IPS-18a (cell line): ENCODE measurements at regions not wholly inside any gene's neighbourhood (a gene's known extent, or its start where the extent isn't known, plus 50 kb on each side); places are given as distances from the start of the nearest gene placed in this dataset.
"Not testable (repeated sequence)": the region's sequence is repeated elsewhere in the genome, so short reads cannot be mapped to it uniquely, and the experiment has no call there.

Experiments
- H3K27ac ChIP-seq: one replicate; pipeline ENCODE4 v1.5.1; 2013; ENCODE audit warnings: low read length
- H3K27me3 ChIP-seq: one replicate; pipeline ENCODE4 v1.6.1; 2013; ENCODE audit warnings: mild to moderate bottlenecking, low read length; ENCODE audit not compliant: control insufficient read depth, insufficient read depth
- H3K36me3 ChIP-seq: one replicate; pipeline ENCODE4 v1.6.1; 2013; ENCODE audit warnings: low read depth, low read length; ENCODE audit not compliant: control insufficient read depth
- H3K4me1 ChIP-seq: one replicate; pipeline ENCODE4 v1.6.1; 2013; ENCODE audit warnings: low read depth, low read length; ENCODE audit not compliant: control insufficient read depth
- H3K4me3 ChIP-seq: one replicate; pipeline ENCODE4 v1.5.1; 2013; ENCODE audit warnings: low read length
- H3K9ac ChIP-seq: one replicate; pipeline ENCODE4 v1.6.1; 2013; ENCODE audit warnings: mild to moderate bottlenecking, low read length, moderate library complexity
- H3K9me3 ChIP-seq: one replicate; pipeline ENCODE4 v1.6.1; 2013; ENCODE audit warnings: low read depth, low read length; ENCODE audit not compliant: control insufficient read depth

- H3K9ac ChIP-seq, result no peak overlapping the region
Observed at GRCh38 chr7:106354822-106355221, 70.0 kb upstream of the NAMPT start.

DNA sequence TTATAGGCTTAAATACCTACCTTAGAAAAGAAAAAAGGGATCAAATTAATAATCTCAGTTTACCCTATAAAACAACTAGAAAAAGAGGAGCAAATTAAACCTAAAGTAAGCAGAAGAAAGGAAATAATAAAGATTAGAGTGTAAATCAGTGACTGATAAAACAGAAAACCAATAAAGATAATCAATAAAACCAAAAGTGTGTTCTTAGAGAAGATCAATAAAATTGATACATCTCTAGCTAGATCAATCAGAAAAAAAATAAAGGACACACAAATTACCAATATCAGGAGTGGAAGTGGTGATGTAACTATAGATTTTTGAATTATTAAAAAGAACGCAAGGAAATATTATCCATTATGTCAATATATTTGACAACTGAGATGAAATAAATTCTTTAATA, 69.2 kb upstream of the NAMPT start:
- Histone ChIP-seq H3K27ac (no peak overlapping the region), H3K4me3 (no peak overlapping the region), H3K36me3 (no peaks in the 10 kb centered on the region), H3K4me1 (no peaks in the 10 kb centered on the region), H3K9me3 (no peaks in the 10 kb centered on the region), H3K9ac (no peak overlapping the region), H3K27me3 (no peaks in the 10 kb centered on the region)

More at GRCh38 chr7:106354822-106355221, 70.0 kb upstream of the NAMPT start:
- no peaks in the 10 kb centered on the region for H3K36me3 ChIP-seq
- no peaks in the 10 kb centered on the region for H3K9me3 ChIP-seq
- H3K27ac ChIP-seq, result no peak overlapping the region
- H3K4me3 ChIP-seq, result no peak overlapping the region
- no peaks in the 10 kb centered on the region for H3K27me3 ChIP-seq
- no peaks in the 10 kb centered on the region for H3K4me1 ChIP-seq

GRCh38 chr7:106348231-106348630, 63.4 kb upstream of the NAMPT start:
- no peak overlapping the region for H3K9ac ChIP-seq
- H3K9me3 ChIP-seq, result no peaks in the 10 kb centered on the region
- no peak overlapping the region for H3K4me3 ChIP-seq
- H3K27ac ChIP-seq, result no peak overlapping the region
- H3K36me3 ChIP-seq, result no peaks in the 10 kb centered on the region
- H3K27me3 ChIP-seq, result no peaks in the 10 kb centered on the region
- no peaks in the 10 kb centered on the region for H3K4me1 ChIP-seq

DNA sequence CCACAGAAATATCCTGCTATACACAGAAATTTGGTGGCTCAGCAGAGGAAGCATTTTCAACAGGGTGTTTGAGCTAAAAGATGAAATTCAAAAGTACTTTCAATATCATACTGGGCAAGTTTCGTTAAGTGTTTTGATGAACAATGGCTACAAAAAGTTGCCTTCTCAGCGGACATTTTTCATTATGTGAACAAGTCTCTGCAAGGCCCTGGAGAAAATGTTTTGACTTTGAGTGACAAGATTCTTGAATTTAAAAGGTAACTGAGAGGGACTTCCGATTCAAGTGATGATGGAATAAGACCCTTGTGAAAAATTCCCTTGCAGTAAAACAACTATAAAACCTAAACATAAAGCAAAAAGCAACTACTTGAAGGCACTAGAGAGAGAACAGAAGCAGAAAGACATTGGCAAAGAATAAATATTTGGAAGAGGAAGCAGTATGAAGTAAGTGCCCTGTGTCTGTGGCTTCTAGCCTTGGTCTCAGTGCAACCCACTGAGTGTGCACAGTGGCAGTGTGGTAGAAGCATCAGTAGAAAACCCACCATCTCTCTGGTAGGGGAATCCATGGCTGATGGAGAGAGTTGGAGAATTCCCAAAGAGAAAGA, 62.5 kb upstream of the NAMPT start:
- H3K27ac ChIP-seq, result no peak overlapping the region
- H3K9me3 ChIP-seq, result no peaks in the 10 kb centered on the region
- no peak overlapping the region for H3K9ac ChIP-seq
- H3K4me3 ChIP-seq, result no peak overlapping the region
- H3K4me1 ChIP-seq, result no peaks in the 10 kb centered on the region
- no peaks in the 10 kb centered on the region for H3K36me3 ChIP-seq
- H3K27me3 ChIP-seq, result no peaks in the 10 kb centered on the region

- Histone ChIP-seq H3K4me1 (no peaks in the 10 kb centered on the region), H3K4me3 (no peak overlapping the region), H3K36me3 (no peaks in the 10 kb centered on the region), H3K27me3 (no peaks in the 10 kb centered on the region), H3K9ac (no peak overlapping the region), H3K27ac (no peak overlapping the region), H3K9me3 (no peaks in the 10 kb centered on the region)
Observed at GRCh38 chr7:106346678-106347217, 62.0 kb upstream of the NAMPT start.

- no peaks in the 10 kb centered on the region for H3K4me1 ChIP-seq
- no peaks in the 10 kb centered on the region for H3K9me3 ChIP-seq
- H3K4me3 ChIP-seq, result no peak overlapping the region
- no peaks in the 10 kb centered on the region for H3K36me3 ChIP-seq
- no peaks in the 10 kb centered on the region for H3K27me3 ChIP-seq
- no peak overlapping the region for H3K9ac ChIP-seq
- no peak overlapping the region for H3K27ac ChIP-seq
Observed at GRCh38 chr7:106346167-106346677, 61.4 kb upstream of the NAMPT start.

DNA sequence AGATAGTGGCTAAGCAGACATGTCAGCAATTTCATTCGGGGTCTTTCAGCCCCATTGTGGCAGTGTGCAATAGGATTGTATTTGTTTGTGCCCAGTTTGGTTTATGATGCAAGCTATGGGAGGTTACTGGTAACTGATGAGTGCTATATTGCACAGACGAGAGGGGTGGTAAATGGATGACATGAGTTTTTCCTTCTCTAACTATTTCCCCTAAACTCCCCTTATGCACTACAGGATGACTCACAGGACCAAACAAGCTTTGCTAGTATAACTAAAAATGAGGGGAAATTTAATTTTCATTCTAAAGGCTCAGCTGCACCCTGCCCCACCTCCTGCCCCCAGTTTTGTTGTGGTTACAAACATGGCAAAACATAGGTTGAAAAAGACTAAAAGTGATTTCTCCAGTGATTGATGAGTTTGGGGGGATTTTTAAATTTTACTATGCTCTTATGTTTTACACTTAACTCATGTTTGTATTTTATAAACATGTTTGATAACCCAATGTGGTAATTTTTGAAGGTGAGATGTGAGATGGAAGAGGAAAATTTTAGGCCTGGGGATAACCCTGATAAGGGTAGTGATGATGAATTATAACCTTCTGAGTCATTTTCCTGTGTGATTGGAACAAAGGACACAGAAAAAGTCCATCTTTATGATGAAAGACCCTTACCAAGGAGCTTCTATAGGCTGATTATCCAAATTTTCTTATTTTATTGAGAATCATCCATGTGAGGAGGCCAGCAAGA, 60.8 kb upstream of the NAMPT start:
- H3K27me3 ChIP-seq, result no peaks in the 10 kb centered on the region
- H3K9ac ChIP-seq, result no peak overlapping the region
- H3K4me1 ChIP-seq, result no peaks in the 10 kb centered on the region
- H3K36me3 ChIP-seq, result no peaks in the 10 kb centered on the region
- H3K9me3 ChIP-seq, result no peaks in the 10 kb centered on the region
- H3K27ac ChIP-seq, result no peak overlapping the region
- H3K4me3 ChIP-seq, result no peak overlapping the region

- no peaks in the 10 kb centered on the region for H3K27me3 ChIP-seq
- H3K4me3 ChIP-seq, result no peak overlapping the region
- H3K27ac ChIP-seq, result no peak overlapping the region
- H3K9me3 ChIP-seq, result no peaks in the 10 kb centered on the region
- no peak overlapping the region for H3K9ac ChIP-seq
- no peaks in the 10 kb centered on the region for H3K36me3 ChIP-seq
- no peaks in the 10 kb centered on the region for H3K4me1 ChIP-seq
Observed at GRCh38 chr7:106344861-106345260, 60.1 kb upstream of the NAMPT start.

GRCh38 chr7:106344211-106344610, 59.4 kb upstream of the NAMPT start:
- Histone ChIP-seq H3K4me1 (no peaks in the 10 kb centered on the region), H3K9me3 (no peaks in the 10 kb centered on the region), H3K4me3 (no peak overlapping the region), H3K36me3 (no peaks in the 10 kb centered on the region), H3K27ac (no peak overlapping the region), H3K27me3 (no peaks in the 10 kb centered on the region), H3K9ac (no peak overlapping the region)

DNA sequence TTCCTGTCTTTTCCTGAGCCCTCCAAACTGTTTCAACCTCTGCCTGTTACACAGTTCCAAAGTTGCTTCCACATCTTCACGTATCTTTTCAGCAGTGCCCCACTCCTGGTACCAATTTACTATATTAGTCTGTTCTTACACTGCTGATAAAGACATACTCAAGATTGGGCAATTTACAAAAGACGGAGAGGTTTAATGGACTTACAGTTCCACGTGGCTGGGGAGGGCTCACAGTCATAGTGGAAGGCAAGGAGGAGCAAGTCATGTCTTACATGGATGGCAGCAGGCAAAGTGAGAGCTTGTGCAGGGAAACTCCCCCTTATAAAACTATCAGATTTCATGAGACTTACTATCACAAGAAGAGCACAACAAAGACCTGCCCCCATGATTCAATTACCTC, 57.3 kb upstream of the NAMPT start:
- not testable (repeated sequence) for H3K9me3 ChIP-seq, H3K4me3 ChIP-seq, H3K36me3 ChIP-seq, H3K4me1 ChIP-seq, H3K27ac ChIP-seq, H3K9ac ChIP-seq, H3K27me3 ChIP-seq

DNA sequence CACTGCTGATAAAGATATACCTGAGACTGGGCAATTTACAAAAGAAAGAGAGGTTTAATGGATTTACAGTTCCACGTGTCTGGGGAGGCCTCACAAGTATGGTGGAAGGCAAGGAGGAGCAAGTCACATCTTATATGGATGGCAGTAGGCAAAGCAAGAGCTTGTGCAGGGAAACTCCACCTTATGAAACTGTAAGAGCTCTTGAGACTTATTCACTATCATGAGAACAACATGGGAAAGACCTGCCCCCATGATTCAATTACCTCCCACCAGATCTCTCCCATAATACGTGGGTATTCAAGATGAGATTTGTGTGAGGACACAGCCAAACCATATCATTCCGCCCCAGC, 55.4 kb upstream of the NAMPT start:
- not testable (repeated sequence) for H3K9ac ChIP-seq, H3K4me1 ChIP-seq, H3K27me3 ChIP-seq, H3K36me3 ChIP-seq, H3K9me3 ChIP-seq, H3K27ac ChIP-seq, H3K4me3 ChIP-seq
